SKM-1 treated with dmso at 0.1 percent for 144 hours (cell line): ENCODE measurements at regions not wholly inside any gene's neighbourhood (a gene's known extent, or its start where the extent isn't known, plus 50 kb on each side); places are given as distances from the start of the nearest gene placed in this dataset.

Source experiments
- DNase-seq: peaks from one replicate; lab custom pipeline; 2025; ENCODE audit not compliant: unreplicated experiment; lab: John Stamatoyannopoulos, UW

GRCh38 chrY:15478348-15478963, 954.1 kb downstream of the NLGN4Y start:
- DNase-seq: no peak

GRCh38 chrY:15500536-15500935, 976.2 kb downstream of the NLGN4Y start:
- DNase-seq: no peak

- no peak for DNase-seq
Observed at GRCh38 chrY:15501181-15501580, 976.9 kb downstream of the NLGN4Y start.

DNA sequence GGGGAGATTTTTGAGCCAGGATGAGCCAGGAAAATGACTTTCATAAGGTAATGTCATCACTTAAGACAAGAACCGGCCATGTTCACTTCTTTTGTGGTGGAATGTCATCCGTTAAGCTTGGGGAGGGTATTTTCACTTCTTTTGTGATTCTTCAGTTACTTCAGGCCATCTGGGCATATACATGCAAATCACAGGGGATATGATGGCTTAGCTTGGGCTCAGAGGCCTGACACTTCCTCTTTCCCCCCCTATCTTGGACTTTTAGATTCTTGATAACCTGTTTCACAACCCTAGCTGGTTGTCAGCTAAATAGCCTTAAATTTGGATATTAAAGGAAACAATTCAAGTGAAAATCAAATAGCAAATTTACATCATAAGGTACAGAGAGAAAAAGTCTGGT, 986.0 kb downstream of the NLGN4Y start:
- no peak for DNase-seq

DNA sequence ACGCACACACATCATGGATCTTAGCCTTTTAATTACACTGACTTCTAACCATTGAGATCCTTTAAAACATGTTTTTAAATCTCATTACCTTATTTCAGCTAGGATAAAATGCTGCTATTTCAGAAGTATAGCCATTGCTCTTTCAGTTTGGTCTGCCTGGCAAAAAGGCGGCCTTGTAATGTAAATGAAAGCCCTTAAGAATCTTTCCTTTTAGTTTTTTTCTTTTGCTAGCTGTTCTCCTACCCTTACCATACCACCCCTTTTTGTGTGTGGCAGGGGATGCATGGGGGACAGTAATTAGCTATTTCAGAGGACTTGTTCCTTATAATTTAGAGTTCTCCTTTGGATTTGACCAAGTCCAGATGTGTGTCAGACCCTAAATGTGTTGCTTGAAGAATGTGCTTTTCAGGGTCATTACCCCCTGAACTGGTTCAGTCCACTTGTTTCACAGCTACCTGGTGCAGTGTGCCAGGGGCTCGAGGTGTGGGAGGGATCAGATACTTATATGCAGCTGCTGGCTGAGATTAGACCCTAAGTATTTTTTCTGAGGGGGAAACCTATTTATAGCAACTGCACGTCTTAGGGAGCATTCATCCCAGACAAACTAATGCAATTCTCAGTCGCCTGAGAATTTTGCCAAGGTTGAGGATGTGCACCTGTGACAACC, 986.8 kb downstream of the NLGN4Y start:
- DNase-seq: no peak

DNA sequence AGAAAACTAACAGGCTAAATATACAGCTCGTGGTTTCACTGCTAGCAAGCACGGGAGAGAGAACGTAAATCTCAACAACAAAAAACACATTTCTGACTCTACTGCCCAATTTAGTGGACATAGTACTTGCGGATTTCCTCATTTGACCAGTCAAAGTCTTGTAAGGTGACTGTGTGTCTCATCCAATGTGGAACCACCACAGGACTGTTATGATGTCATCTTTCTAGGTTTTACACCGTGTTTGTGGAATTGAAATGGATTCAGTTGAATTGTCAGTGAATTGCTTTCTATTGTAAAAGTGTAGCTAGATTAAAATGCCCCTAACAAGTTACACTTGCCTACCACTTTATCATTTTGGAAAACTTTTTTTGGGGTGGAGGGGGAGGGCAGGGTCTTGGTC, 1010.8 kb downstream of the NLGN4Y start:
- no peak for DNase-seq

- no peak for DNase-seq
Observed at GRCh38 chrY:15535784-15536511, 1011.6 kb downstream of the NLGN4Y start.

DNA sequence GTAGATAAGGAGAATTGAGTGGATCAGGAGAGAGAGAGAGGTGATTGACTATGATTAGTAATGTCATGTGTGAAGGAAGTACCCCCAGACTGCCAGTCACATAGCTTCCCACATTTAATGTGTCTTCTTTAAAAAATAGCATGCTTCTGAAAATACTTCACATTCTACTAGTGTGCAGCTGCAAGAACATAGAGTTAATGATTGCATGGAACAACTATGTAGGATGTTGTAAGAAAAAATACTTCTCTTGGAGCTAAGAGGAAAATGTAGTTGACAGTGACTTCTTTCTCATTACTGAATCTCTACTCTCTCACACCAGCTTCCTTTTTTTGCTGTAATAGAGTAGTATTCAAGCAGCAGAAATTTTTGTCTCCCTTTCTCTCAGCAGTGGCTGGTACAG, 1016.2 kb downstream of the NLGN4Y start:
- no peak for DNase-seq

GRCh38 chrY:15546177-15546754, 1021.9 kb downstream of the NLGN4Y start:
- DNase-seq: no peak

DNA sequence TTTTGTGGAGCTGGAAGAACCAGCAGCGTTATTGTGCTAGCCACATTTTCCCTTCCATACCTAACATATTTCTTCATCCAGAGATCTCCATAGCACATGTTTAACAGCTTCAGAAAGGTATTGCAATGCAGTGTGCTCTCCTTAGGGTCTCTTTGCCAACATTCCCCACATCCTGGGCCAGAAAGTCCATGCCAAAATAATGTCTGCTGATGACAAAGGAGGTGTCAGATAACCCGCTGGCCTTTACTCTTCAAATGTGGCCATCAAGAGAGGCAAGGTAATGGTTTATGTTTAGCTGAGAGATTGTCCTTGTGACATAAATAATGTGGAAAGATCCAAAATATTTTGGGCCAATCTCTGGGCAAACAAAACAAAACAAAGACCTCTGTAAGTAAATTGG, 1027.7 kb downstream of the NLGN4Y start:
- DNase-seq: no peak

DNA sequence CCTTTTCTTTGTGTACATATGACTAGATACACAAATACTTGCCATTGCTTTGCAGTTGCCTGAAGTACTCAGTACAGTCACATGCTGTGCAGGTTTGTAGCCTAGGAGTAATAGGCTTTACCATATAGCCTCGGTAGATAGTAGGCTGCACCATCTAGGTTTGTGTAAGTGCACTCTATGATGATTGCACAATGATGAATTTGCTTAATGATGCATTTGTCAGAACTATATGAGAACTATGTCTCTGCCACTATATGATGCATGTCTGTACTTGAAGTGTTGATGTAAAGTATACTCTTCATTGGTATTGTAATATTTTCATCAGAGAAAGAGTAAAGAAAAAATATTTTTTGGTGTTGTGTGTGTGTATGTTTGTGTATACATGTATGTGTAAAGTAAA, 1030.7 kb downstream of the NLGN4Y start:
- no peak for DNase-seq

DNA sequence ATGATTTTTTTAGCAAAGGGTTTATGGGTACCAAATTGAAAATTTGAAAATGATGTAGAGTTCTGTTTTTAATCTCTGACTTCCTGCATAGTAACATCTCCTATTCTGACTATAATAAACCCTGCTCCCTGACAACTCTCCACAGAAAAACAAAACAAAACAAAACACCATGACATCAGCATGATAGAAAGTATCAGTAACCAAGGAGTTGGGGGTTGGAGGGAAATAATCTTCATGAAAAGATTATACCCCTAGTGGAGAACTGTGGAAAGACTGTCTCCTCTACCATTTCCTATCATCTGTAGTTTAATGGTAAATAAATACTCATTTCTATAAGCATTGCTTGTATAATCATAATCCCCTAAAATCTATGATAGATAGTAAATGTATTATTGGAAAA, 1034.8 kb downstream of the NLGN4Y start:
- DNase-seq: no peak

DNA sequence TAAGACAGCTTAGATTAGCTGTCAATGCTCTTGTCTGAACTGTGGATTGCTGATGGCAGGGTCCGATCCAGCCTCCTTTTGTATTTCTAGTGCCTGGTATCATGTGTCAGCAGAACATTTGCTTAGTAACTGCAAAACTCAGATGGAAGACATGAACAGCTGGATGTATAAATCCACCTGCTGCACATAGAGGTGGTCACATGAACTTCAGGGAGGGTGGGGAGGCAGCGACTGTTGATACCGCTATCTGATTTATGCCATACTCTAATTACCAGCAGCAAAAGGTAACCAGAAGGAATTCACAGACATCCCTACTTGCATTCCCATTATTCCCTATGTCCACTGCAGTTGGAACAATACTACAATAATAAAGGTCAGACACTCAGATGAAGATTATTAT, 1036.5 kb downstream of the NLGN4Y start:
- DNase-seq: no peak

DNA sequence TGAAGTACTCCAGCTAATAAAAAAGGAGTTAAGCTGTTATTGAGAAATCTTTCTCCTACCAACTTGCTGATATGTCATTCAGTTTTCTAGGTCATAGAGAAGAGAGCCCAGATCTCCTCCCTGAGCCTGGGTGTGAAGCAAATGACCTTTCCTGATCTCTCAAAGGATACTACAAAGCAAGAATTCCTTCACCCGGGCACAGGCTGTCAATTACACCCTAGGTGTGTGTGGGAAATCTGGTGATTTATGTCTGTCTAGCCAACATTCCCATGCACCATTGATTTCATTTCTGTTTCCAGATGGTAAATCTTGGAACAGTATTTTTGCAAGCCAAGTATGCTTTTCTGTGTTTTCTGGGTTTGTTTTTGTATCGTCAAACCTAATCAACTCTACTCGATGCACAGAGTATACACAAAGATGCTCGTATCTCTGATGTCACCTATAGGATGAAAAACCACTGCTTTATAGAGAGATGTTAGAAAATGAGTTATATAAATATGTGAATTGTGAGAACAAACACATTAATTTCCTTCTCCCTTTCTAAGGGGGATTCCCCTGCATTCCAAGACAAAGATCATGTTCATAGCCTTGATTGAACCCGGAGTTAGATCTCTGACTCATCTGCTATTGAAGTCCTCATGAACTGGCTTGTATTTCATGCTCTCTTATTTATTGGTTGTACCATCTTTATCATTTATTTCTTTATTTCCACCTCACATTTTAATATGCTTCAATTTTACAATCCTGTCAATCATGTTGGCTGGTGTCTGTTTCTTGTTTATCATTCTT, 1037.4 kb downstream of the NLGN4Y start:
- no peak for DNase-seq

DNA sequence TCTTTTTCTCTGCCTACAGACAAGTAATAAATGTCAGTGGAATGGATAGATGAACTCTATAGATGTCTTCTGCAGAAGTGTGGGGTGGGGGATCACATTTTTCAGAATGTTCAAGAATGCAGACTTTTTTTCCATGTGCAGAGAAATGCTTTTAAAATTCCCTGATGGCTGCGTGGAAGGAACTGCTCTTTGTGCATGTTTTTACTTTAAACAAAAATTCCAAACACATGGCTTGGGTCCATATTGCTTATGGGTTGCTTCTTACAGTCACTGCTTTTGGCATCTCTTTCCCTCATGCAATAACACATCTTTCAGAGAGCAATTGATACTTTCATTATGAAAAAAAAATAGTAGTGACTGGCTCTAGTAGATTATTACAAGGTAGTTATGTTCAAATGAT, 1053.6 kb downstream of the NLGN4Y start:
- no peak for DNase-seq

DNA sequence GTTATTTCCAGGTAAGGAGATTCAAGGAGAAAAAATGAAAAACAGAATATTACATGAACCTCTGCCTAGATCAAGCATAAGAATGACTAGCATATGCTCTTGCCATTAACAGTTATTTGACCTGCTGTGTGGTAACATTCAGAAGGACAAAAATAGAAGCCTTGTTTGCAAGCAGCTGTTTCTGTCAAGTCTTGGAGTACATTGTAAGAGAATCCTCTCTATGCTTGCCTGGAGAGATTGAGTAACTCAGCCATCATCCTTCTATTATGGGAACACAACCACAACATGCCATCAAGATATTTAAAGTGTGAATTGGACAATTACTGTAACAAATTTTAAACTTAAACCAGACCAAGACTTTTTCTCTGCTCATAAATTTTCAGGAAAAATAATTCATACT, 1054.4 kb downstream of the NLGN4Y start:
- DNase-seq: no peak

DNA sequence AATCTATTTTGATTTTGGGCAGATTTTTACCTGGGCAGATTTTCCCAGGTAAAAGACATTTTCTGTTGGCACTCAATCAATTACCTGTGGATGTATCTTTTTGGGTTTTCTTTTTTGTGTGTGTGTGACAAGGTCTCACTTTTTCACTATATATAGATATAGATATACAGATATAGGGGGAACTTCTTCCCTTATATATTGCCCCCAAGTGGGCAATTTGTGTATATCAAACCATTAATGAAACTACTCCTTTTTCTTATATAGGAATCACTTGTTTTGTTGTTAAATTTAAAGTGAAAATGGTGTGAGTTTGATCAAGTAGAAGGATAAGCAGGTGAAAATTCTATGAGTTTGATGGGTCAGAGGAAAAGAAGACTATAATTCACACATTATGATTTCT, 1054.9 kb downstream of the NLGN4Y start:
- DNase-seq: no peak

- no peak for DNase-seq
Observed at GRCh38 chrY:15583111-15583510, 1058.8 kb downstream of the NLGN4Y start.

- no peak for DNase-seq
Observed at GRCh38 chrY:15592957-15593356, 1068.6 kb downstream of the NLGN4Y start.

GRCh38 chrY:15593476-15594160, 1069.3 kb downstream of the NLGN4Y start:
- DNase-seq: no peak

- DNase-seq: no peak
Observed at GRCh38 chrY:15594179-15594578, 1069.8 kb downstream of the NLGN4Y start.
